ENCODE measurements at regions not wholly inside any gene's neighbourhood (a gene's known extent, or its start where the extent isn't known, plus 50 kb on each side); places are given as distances from the start of the nearest gene placed in this dataset.

DNA sequence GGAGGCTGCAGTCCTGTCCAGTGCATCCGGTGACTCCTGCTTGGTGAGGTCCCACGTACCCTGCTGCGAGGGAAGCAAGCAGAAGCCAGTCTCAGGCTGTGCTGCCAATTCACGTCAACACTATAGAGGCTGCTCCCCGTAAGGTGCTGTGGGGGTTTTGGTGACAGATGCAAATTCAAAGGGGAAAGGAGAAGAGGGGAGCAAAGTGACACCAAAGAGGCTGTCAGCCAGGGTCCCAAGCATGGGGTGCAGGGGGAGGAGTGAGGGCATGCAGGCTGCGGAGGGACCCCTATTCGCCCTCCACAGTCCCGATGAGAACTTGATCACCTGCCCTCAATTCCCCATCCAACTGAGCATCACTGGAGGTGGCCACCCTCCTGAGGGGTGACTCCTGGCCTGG is 179.4 kb upstream of the HS6ST1 start:
- TF ChIP-seq, protein P1, sequence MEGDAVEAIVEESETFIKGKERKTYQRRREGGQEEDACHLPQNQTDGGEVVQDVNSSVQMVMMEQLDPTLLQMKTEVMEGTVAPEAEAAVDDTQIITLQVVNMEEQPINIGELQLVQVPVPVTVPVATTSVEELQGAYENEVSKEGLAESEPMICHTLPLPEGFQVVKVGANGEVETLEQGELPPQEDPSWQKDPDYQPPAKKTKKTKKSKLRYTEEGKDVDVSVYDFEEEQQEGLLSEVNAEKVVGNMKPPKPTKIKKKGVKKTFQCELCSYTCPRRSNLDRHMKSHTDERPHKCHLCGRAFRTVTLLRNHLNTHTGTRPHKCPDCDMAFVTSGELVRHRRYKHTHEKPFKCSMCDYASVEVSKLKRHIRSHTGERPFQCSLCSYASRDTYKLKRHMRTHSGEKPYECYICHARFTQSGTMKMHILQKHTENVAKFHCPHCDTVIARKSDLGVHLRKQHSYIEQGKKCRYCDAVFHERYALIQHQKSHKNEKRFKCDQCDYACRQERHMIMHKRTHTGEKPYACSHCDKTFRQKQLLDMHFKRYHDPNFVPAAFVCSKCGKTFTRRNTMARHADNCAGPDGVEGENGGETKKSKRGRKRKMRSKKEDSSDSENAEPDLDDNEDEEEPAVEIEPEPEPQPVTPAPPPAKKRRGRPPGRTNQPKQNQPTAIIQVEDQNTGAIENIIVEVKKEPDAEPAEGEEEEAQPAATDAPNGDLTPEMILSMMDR (IDR thresholded peaks at IDR 0.05) = no peak
- no peak for TF ChIP-seq POLR2A (IDR thresholded peaks at IDR 0.05)

All from right lobe of liver (tissue), 4 donors.